ENCODE measurements at regions not wholly inside any gene's neighbourhood (a gene's known extent, or its start where the extent isn't known, plus 50 kb on each side); places are given as distances from the start of the nearest gene placed in this dataset.

DNA sequence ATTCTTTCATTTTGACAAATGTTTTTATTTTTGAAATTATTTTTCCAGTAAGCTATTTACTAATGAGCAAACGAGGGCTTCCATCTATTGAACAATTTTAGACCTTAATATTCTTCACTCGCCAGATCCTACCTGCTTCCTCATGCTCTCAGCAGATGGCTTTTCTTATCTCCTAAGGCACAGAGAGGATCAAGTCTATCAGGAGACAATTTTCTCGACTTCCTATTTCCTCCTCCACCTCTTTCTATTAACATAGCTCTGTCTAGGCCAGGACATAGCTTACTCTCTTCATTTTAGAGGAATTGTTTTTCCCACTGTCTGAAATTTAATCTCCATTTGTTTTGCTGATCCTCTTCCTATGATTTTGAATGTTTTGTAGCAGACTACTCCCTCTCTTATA, 87.0 kb upstream of the MAN1A1 start:
- no peaks in the 10 kb centered on the region for H3K27me3 ChIP-seq (ENCODE audit: control insufficient read depth, insufficient read depth, low read length)
- H3K36me3 ChIP-seq (ENCODE audit: control insufficient read depth, insufficient read depth, low read length): no peaks in the 10 kb centered on the region
- DNase-seq (ENCODE audit: low read depth): no peak
- POLR2A ChIA-PET: no interaction called here
- no peak overlapping the region for H3K4me3 ChIP-seq (ENCODE audit: low read depth, low read length)
- CTCF ChIA-PET: no interaction called here
- TF ChIP-seq, protein P1, sequence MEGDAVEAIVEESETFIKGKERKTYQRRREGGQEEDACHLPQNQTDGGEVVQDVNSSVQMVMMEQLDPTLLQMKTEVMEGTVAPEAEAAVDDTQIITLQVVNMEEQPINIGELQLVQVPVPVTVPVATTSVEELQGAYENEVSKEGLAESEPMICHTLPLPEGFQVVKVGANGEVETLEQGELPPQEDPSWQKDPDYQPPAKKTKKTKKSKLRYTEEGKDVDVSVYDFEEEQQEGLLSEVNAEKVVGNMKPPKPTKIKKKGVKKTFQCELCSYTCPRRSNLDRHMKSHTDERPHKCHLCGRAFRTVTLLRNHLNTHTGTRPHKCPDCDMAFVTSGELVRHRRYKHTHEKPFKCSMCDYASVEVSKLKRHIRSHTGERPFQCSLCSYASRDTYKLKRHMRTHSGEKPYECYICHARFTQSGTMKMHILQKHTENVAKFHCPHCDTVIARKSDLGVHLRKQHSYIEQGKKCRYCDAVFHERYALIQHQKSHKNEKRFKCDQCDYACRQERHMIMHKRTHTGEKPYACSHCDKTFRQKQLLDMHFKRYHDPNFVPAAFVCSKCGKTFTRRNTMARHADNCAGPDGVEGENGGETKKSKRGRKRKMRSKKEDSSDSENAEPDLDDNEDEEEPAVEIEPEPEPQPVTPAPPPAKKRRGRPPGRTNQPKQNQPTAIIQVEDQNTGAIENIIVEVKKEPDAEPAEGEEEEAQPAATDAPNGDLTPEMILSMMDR (IDR thresholded peaks at IDR 0.05; ENCODE audit: insufficient read depth, low read depth, low read length): no peak

DNA sequence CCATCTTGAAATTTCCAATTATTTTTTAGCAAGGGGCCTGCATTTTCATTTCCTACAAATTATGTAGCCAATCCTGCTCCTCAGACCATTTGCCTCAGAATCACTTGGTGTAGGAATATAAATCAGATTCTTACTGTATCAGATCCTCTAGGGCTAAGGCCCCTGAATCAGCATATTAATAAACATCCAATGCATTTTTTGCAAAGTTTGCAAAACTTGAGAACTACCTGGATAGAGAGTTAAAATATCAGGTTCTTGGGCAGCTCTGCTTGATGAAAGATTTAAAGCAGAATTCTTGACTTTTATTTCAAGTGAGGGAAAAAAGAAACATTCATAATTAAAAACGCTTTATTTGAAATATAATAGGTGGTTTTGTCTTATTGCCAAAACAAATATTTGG, 82.2 kb upstream of the MAN1A1 start:
- Histone ChIP-seq H3K4me3 (ENCODE audit: low read depth, low read length) (no peak overlapping the region), H3K36me3 (ENCODE audit: control insufficient read depth, insufficient read depth, low read length) (no peaks in the 10 kb centered on the region), H3K27me3 (ENCODE audit: control insufficient read depth, insufficient read depth, low read length) (no peaks in the 10 kb centered on the region)
- no peak for DNase-seq (ENCODE audit: low read depth)
- ChIA-PET CTCF (no interaction called here), POLR2A (no interaction called here)
- TF ChIP-seq, protein P1 (IDR thresholded peaks at IDR 0.05; ENCODE audit: insufficient read depth, low read depth, low read length): no peak

DNA sequence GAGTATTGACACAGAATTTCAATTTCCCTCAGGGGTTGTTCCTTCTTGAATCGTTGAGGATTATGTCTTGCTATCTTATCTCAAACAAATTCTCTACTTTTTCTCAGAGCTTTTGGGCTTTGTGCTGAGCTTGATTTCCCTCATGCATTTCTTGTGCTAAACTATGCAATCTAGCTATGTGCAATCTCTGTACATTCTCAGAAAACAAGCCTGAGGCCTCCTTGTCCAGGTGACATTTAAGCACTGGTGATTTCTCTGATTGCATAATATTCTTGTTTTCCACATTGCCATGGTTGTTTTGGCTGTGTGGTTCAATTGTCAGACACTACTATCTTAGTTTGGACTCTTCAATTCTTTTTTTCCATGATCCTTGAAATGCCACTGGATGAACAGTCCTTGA, 81.2 kb upstream of the MAN1A1 start:
- Histone ChIP-seq H3K36me3 (ENCODE audit: control insufficient read depth, insufficient read depth, low read length) (no peaks in the 10 kb centered on the region), H3K4me3 (ENCODE audit: low read depth, low read length) (no peak overlapping the region), H3K27me3 (ENCODE audit: control insufficient read depth, insufficient read depth, low read length) (no peaks in the 10 kb centered on the region)
- ChIA-PET CTCF (no interaction called here), POLR2A (no interaction called here)
- DNase-seq (ENCODE audit: low read depth): no peak
- TF ChIP-seq, protein P1 (IDR thresholded peaks at IDR 0.05; ENCODE audit: insufficient read depth, low read depth, low read length): no peak

DNA sequence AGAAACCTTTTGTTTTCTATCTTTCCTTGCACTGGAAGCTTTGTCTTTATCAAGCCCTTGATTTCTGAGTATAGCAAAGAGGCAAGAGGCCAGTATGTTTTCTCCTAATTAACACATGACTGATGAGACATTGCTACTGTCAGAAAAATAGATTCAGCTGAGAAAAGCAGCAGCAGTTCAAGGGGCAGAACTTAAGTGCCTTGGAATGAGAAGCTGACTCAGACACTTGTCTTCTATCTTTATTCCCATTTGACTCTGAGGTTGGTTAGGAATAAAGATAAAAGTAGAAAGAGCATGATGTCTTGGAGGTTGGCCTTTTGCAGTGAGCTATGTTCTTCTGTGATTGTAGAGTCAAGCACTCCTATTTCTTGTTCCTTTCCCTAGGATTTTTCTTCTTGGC, 79.1 kb upstream of the MAN1A1 start:
- H3K36me3 ChIP-seq (ENCODE audit: control insufficient read depth, insufficient read depth, low read length): no peaks in the 10 kb centered on the region
- H3K4me3 ChIP-seq (ENCODE audit: low read depth, low read length): no peak overlapping the region
- H3K27me3 ChIP-seq (ENCODE audit: control insufficient read depth, insufficient read depth, low read length): no peaks in the 10 kb centered on the region
- TF ChIP-seq, protein P1 (IDR thresholded peaks at IDR 0.05; ENCODE audit: insufficient read depth, low read depth, low read length): no peak
- no peak for DNase-seq (ENCODE audit: low read depth)
- ChIA-PET CTCF (no interaction called here), POLR2A (no interaction called here)

DNA sequence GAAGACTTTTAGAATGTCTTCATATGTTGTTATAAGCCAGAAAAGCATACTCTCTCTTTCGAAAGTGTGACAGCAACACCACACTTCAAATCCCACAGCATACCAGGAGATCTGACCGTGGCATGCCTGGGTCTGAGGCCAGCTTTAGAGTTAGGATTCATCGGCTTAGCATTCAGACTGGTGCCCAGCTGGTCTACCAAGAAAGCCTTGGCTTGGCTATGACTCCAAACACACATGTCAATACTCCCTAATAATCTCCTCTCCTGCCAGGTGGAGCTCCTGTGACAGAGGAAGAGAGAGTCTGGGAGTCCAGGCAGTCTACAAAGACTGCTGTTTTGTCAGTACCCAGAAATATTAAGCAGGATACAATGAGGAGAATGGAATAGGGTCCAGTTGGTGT, 77.1 kb upstream of the MAN1A1 start:
- CTCF ChIA-PET: no interaction called here
- DNase-seq (ENCODE audit: low read depth): no peak
- POLR2A ChIA-PET: no interaction called here
- Histone ChIP-seq H3K4me3 (ENCODE audit: low read depth, low read length) (no peak overlapping the region), H3K27me3 (ENCODE audit: control insufficient read depth, insufficient read depth, low read length) (no peaks in the 10 kb centered on the region), H3K36me3 (ENCODE audit: control insufficient read depth, insufficient read depth, low read length) (no peaks in the 10 kb centered on the region)
- TF ChIP-seq, protein P1 (IDR thresholded peaks at IDR 0.05; ENCODE audit: insufficient read depth, low read depth, low read length): no peak
